HG02884 (cell line): ENCODE measurements at regions not wholly inside any gene's neighbourhood (a gene's known extent, or its start where the extent isn't known, plus 50 kb on each side); places are given as distances from the start of the nearest gene placed in this dataset.

ENCODE experiments used
- ATAC-seq: cut with Tn5 transposase; IDR thresholded peaks from one replicate; pipeline ENCODE4 v1.9.1; 2021; ENCODE audit warnings: mild to moderate bottlenecking, moderate library complexity; ENCODE audit not compliant: unreplicated experiment

- ATAC-seq, result no peak
Observed at GRCh38 chr11:112795911-112796649, 165.1 kb upstream of the NCAM1 start.

- no peak for ATAC-seq
Observed at GRCh38 chr11:112797092-112797491, 164.1 kb upstream of the NCAM1 start.

GRCh38 chr11:112797648-112798293, 163.4 kb upstream of the NCAM1 start:
- ATAC-seq, result peak; percentile 65

- ATAC-seq, result no peak
Observed at GRCh38 chr11:112801025-112801816, 160.0 kb upstream of the NCAM1 start.

- ATAC-seq, result no peak
Observed at GRCh38 chr11:112801817-112802088, 159.5 kb upstream of the NCAM1 start.

- ATAC-seq, result no peak
Observed at GRCh38 chr11:112805658-112806057, 155.6 kb upstream of the NCAM1 start.

GRCh38 chr11:112806256-112806655, 155.0 kb upstream of the NCAM1 start:
- no peak for ATAC-seq

- no peak for ATAC-seq
Observed at GRCh38 chr11:112806876-112807275, 154.3 kb upstream of the NCAM1 start.

GRCh38 chr11:112809429-112809828, 151.8 kb upstream of the NCAM1 start:
- ATAC-seq, result no peak

- ATAC-seq, result no peak
Observed at GRCh38 chr11:112810951-112811350, 150.3 kb upstream of the NCAM1 start.

- ATAC-seq, result no peak
Observed at GRCh38 chr11:112811783-112812182, 149.4 kb upstream of the NCAM1 start.

- ATAC-seq, result no peak
Observed at GRCh38 chr11:112812729-112813128, 148.5 kb upstream of the NCAM1 start.

- no peak for ATAC-seq
Observed at GRCh38 chr11:112814168-112814567, 147.1 kb upstream of the NCAM1 start.

GRCh38 chr11:112817376-112817775, 143.8 kb upstream of the NCAM1 start:
- no peak for ATAC-seq

- ATAC-seq, result no peak
Observed at GRCh38 chr11:112822478-112823274, 138.5 kb upstream of the NCAM1 start.

- ATAC-seq, result no peak
Observed at GRCh38 chr11:112826026-112826425, 135.2 kb upstream of the NCAM1 start.

GRCh38 chr11:112826788-112827187, 134.4 kb upstream of the NCAM1 start:
- no peak for ATAC-seq

GRCh38 chr11:112828421-112828820, 132.8 kb upstream of the NCAM1 start:
- ATAC-seq, result no peak

GRCh38 chr11:112829971-112830654, 131.1 kb upstream of the NCAM1 start:
- ATAC-seq, result no peak

- no peak for ATAC-seq
Observed at GRCh38 chr11:112831041-112831440, 130.2 kb upstream of the NCAM1 start.
